ENCODE measurements at regions not wholly inside any gene's neighbourhood (a gene's known extent, or its start where the extent isn't known, plus 50 kb on each side); places are given as distances from the start of the nearest gene placed in this dataset.
"Not testable (repeated sequence)": the region's sequence is repeated elsewhere in the genome, so short reads cannot be mapped to it uniquely, and the experiment has no call there.

DNA sequence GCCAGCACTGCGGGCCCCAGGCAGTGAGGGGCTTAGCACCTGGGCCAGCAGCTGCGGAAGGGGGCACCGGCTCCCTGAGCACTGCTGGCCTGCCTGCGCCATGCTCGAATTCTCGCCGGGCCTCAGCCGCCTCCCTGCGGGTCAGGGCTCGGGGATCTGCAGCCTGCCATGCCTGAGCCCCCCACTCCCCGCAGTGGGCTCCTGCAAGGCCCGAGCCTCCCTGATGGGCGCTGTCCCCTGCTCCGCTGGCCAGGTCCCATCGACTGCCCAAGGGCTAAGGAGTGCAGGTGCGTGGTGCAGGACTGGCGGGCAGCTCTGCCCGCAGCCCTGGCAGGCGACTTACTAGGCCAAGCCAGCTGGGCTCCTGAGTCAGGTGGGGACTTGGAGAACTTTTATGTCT is 133.3 kb upstream of the LMNTD1 start:
- DNase-seq: no peak

DNA sequence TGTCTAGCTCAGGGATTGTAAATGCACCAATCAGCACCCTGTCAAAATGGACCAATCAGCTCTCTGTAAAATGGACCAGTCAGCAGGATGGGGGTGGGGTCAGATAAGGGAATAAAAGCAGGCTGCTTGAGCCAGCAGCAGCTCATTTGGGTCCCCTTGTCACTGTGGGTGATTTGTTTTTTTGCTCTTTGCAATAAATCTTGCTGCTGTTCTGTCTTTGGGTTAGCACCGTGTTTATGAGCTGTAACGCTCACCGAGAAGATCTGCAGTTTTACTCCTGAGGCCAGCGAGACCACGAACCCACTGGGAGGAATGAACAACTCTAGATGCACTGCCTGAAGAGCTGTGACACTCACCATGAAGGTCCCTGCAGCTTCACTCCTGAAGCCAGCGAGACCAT is 134.1 kb upstream of the LMNTD1 start:
- no peak for DNase-seq

DNA sequence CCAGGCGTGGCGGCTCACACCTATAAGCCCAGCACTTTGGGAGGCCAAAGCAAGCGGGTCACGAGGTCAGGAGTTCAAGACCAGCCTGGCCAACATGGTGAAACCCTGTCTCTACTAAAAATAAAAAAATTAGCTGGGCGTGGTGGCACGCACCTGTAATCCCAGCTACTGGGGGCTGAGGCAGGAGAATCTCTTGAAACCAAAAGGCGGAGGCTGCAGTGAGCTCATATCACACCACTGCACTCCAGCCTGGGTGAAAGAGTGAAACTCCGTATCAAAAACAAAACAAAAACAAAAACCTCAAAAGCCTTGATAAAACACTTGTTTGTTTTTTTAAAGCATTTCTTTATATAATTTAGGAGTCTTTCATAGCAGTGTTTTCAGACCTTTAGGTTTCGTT is 135.8 kb upstream of the LMNTD1 start:
- DNase-seq: not testable (repeated sequence)

DNA sequence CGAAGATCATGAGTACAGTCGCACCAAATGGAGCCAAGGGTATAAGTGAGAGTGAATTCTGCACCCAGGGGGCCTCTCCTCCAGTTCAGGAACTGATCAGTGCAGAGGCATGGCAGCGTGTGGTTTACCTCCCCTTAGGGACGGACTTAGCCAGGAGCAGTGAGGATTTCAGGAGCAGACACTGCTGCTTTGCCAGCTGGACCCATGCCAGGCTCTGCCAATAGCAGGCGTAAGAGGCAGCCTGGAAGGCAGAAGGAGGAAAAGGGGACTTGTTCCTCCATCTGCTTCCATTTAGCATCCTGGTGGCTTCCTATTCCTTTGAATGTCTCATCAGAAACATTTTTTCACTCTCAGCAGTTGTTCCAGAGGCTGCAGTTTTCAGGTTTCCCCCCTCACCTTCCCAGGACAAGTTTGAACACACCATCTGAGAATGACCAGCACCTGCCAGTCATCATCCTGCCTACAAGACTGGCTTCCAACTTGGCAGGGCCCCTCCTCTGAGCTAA is 137.0 kb upstream of the LMNTD1 start:
- no peak for DNase-seq

DNA sequence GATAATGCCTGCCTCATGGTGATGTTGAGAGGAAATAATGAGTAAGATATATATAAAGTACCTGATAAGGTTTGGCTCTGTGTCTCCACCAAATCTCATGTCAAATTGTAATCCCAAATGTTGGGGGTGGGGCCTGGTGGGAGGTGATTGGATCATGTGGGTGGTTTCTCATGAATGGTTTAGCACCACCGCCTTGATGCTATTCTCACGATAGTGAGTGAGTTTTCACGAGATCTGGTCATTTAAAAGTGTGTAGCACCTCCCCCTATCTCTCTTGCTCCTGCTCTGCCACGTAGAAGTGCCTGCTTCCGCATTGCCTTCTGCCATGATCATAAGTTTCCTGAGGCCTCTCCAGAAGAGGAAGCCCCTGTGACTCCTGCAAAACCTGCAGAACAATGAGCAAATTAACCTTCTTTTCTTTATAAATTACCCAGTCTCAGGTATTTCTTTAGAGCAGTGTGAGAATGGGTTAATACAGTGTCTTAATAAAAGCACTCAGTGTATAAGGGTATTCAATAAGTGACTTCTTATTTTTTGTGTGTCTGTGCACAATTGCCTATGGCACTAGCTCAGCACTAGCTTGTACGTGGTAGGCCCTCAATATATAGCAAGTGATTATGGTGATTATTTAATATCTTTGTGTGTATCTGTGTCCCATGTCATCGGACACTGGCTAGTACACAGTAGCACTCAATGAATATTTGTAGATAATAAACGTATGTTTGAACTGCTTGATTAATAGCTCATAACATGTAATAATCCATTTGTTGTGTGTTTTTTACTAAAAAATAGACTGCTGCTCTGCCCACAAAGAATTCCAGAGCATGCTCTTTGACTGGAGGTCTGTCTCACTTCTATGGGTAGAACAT is 138.1 kb upstream of the LMNTD1 start:
- no peak for DNase-seq

DNA sequence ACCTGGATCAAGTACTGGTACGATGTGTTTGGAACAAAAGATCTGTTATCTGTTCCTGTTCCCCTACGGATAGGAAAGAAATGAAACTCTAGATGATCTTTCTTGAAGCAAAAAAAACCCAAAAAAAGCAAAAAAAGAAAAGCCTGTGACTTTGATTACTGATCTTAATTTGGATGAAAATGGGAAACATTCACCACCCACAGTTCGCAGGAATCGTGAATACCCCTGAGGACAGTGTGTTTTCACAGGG is 138.7 kb upstream of the LMNTD1 start:
- no peak for DNase-seq

DNA sequence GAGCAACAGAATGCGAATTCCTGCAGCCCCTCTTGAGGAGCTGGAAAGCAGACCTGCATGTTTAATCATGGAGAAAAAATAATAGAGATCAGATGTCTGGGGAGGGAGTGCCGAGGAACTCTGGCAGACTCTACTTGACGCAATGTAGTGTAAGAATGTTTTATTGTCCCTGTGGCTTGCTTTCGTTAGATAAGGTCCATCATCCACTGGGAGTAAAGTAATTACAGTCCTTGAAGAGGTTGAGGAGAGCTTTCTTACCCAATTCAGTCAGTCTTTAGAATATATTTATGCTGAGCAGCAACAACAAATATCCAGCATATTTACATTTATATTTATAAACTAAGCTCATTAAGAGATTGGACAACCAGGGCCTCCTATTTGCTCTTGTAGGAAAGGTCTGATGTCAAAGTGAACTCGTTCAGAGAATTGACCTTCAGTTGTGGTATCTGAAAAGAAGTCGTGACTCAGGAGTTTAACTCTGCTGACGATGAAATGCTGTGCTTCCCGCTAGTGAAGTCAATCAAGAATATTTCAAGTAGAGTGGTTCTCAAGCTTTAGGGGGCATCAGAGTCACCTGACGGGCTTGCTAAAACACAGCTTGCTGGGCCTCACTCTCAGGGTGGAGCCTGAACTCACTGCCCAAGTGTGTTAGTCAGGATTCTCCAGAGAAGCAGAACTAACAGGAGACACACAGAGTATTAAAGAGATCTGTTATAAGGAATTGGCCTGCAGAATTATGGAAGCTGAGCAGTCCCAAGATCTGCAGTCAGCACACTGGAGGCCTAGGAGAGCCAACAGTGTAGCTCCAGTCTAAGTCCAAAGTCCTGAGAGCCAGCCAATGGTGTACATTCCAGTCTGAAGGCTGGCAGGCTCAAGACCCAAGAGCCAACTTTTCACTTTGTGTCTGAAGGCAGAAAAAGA is 139.3 kb upstream of the LMNTD1 start:
- DNase-seq: no peak

DNA sequence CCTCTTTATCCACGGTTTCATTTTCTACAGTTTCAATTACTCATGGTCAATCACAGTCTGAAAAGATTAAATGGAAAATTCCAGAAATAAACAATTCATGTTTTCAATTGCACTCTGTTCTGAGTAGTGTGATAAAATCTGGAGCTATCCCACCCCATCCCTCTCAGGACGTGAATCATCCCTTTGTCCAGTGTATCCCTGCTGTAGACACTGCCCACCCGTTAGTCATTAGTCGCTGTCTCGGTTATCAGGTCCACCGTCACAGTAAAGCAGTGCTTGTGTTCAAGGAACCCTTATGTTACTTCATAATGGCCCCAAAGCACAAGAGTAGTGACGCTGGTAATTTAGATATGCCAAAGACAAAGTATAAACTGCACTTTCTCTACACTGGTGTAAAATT is 141.0 kb upstream of the LMNTD1 start:
- DNase-seq: no peak

DNA sequence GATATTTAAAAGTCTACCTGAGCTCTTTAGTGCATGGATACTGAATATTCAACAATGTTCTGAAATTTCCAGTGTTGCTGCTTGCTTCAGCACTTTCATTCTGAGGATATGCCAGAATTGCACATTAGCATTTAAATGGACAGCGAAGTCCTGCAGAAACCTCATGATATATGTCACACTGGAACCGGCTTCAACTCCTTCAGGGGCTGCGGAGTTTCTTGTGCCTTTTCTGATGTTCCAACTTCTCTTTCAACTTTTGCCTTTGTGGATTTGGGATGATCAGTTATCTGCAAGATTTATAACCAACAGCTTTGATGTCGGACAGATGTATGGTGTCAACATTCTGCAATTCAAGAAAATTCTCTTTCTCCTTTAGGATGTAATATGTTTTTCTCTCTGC is 142.5 kb upstream of the LMNTD1 start:
- no peak for DNase-seq

DNA sequence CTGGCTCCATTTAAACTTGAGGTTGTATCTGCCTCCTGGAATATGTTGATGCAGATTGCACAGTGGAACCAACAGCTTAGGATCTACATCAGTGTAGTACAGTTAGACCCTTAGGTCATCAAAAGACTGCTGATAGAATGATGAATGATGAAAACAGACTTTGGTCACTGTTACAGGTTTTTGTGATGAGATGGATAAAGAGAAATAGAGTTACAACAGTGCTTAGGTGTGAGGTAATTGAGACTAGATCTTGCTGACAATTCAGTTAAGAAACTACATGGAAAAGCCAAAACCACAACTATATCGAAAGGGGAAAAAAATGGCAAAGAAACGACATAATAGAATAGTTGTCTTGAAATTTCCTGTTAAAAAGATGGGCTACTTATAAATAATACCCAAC is 145.7 kb upstream of the LMNTD1 start:
- DNase-seq: no peak

DNA sequence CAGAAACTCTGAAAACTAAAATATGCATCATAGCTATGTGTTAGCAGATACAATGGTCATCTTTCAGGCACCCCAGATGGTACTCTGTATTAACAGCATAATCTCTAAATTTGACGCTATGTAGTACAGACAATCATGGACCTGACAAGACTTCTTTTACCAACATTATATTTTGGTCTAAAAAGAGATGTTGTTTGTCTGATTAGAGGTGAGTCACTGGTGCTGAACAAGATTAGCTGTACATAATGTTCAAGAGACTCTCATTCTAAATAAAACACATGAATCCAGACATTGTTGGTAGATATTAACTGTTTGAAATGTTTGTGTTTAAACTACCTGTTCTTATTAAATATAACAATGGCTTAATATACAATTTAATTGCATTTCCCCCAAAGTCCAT is 146.4 kb upstream of the LMNTD1 start:
- no peak for DNase-seq

DNA sequence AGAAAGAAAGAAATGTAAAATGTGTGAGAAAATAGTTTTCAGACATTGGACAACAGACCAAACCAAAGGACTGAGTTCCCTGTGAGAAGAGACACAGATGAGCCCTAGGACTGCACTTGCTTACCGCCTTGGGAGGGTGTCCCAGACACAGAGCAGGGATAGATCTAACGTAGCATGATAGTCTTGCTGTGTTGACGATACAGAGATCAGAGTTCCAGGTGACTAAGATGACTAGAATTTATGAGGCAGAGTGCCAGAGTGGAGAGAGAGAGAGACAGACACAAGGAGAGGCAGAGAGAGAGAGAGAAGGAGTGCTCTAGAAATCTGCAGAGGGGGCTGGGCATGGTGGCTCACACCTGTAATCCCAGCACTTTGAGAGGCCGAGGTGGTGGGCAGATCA is 148.2 kb upstream of the LMNTD1 start:
- DNase-seq: no peak

DNA sequence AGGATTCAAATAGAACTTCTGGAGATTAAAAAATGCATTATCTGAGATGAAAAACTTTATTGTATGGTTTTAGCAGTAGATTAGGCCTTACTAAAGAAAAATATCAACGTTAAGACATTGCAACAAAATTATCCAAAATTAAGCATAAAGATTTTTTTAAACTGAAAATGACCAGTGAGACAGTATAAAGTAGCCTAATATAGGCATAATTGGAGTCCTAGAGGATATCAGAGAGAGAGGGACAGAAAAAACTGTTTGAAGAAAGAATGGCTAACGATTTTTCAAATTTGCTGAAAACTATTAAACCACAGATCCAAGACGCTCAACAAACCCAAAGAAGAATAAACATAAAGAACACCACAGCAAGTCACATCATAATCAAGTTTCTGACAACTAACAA is 149.5 kb upstream of the LMNTD1 start:
- DNase-seq: no peak

DNA sequence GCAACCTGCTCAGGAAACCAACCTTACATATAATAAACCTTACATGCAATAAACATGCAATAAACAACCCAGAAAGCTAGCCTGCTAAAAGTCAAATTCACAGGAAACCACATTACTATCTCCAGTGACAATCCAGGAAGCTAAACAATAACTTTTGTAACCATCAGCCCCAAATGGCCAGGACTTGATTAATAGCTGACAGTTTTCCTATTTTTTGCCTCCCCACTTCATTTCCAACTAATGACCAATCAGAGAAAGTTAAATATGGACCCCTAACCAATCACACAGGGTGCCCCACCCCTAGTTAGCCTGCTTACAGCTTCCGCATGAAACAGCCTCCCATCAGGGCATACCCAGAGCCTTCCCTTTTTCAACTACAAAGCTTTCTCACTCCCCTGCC is 152.2 kb upstream of the LMNTD1 start:
- no peak for DNase-seq

DNA sequence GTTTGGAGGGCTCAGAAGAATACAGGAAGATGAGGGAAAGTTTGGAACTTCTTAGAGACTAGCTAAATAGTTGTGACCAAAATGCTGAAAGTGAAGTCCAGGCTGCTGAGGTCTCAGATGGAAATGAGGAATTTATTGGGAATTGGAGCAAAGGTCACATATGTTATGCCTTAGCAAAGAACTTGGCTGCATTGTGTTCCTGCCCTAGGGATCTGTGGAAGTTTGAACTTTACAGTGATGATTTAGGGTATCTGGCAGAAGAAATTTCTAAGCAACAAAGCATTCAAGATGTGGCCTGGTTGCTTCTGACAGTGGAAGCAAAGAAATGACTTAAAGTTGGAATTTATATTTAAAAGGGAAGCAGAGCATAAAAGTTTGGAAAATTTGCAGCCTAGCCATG is 153.6 kb upstream of the LMNTD1 start:
- not testable (repeated sequence) for DNase-seq

DNA sequence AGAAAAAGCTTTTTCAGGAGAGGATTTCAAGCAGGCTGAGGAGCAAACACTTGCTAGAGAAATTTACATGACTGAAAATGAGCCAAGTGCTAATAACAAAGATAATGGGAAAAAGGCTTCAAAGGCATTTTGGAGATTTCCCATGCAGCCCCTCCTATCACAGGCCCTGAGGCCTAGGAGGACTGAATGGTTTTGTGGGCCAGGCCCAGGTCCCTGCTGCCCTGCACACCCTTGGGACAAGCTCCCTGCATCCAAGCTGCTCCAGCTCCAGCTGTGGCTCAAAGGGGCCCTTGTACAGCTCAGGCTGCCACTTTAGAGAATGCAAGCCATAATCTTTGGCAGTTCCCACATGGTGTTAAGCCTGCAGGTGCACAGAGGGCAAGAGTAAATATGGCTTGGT is 154.0 kb upstream of the LMNTD1 start:
- no peak for DNase-seq

DNA sequence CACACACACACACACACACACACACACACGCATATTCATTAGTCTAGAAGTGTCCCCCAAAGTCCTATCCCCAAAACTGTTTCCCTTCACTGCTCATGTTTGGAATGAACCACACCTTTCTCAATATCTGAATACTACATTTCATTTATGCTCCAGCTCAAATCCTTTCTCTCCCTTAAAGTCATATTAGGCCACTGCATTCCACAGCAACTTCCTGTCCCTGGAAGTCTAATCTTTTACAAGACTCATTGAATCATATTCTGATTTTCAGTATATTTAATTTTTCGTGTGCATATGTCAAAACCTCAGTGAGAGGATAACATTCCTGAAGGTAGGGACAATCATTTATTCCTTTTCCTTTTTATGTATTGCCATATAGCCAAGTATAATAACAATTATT is 155.6 kb upstream of the LMNTD1 start:
- no peak for DNase-seq

DNA sequence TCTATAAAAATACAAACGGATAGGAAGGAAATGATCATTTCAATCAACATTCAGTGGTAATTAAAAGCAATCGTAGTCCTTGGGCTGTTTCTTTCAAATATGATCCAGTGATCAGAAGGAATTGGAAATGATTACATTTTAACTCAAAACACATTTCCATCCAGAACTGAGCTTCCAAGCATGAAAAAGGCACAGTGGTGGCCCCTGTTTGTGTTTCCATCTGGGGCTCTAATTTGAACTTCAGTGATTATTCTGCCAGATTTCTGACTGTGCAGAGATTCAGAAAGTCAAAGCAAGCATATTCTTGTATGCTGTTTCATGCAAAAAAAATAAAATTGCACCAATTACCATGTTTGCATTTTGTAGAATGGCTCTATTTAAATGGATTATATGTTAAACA is 157.0 kb upstream of the LMNTD1 start:
- DNase-seq: no peak

DNA sequence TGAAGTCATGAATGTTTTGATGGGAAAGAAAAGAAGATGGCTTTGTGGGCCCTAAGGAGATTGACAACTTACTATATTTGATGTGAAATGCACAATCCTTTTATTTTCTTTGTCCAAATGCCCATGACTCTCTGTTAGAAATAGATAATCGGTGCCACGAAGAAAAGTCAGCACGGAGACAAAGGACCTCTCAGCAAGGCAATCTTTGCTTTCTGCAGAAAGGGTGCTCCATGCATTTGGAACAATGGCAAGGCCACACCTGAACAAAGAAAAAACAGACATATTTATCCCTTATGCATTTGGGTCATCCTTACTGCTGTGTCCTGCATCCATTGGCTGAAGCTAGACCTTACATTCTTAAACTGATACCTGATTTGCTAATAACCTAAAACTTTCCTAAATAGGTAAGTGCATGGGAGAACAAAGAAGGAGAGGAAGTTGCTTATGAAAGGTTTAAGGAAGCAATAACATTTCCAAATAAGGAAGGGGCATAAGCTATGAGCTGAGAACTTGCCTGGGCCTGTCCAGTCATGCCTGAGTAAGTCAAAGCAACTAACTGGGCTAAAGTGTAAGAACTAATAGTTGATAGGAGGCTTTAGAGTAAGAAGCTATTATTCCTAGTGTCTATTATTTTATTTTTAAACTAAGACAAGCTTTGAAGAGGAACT is 158.0 kb upstream of the LMNTD1 start:
- DNase-seq: not testable (repeated sequence)

DNA sequence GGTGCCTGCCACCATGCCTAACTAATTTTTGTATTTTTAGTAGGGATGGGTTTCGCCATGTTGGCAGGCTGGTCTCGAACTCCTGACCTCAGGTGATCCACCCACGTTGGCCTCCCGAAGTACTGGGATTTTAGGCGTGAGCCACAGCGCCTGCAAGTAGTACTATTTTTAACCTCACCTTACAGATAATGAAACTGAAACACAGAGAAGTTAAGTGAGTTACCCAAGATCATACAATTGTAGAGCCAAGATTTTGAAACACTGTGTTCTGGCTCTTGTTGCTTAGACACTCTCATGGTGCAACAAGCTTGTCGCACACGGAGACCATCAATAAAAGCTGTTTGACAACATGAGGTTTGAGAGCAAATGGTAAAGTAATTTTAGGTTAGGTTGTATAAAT is 159.1 kb upstream of the LMNTD1 start:
- no peak for DNase-seq

DNA sequence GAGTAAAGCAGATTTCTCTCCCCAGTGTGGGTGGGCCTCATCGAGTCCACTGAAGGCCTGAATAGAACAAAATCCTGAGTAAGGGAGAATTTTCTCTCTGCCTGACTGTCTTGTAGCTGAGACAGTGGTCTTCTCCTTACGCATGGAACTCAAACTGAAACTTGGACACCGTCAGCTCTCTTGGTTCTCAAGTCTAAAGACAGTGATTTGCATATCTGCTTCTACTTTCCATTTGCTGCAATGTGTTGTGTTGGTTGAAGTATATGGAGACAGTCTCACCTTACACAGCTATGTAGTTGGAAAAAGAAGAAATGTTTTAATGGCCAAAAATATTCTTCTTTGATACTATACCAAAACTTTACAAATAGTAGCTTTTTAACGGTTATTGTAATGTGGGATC is 160.2 kb upstream of the LMNTD1 start:
- no peak for DNase-seq

DNA sequence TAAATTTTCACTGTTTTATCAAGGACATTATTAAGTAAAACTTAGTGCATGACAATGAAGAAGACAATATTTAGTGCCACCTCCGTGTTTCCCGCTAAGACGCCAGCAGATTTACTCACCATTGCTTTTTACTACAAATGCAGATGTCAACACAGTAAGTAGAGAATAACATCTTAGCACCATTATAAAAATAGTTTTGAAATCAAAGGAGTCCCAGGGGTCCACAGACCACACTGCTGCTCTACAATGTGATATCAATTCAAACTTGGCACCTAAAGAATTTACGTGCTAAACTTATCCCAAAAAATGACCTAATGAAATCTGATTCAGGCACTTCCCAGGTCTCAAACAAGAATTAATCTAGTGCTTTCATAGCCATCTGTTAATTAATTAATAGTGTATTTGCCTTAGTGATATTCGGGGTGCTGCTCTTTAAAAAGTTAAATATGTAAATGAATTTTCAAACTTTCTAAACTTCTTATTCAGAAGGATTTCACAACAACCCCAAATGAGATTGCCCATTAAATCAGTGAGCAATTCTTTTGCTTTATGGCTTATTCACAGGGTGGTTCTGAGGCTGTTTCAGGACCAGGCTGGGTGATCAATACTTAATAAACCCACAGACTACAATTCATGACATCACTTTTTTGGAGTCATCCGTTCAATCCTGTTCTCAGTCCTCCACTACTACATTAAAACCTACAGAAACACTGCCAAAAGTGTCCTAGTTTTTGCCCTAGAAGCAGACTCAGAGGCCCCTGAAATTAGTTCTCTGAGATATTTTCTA is 161.3 kb upstream of the LMNTD1 start:
- no peak for DNase-seq

DNA sequence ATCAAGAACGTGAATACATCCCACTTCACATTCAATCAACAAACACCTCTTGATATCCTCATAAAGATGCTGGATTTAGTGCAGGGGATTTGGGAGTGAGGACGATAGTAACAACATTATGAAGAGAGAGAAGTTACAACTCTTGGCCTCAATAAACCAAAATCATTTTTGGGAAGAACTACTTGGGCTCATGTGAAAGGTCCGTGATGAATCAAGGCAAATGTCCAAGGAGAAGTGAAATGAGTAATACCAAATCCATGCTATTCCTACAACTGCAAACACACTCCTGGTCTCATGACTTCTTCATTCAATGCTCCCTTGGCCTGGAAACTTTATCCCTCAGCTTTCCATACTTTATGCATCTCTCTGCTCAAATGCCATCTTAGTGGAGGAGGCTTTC is 162.0 kb upstream of the LMNTD1 start:
- DNase-seq: no peak

Data from stimulated activated CD4-positive, alpha-beta T cell treated with anti-CD3 and anti-CD28 coated beads, Interleukin-2, amount 100 ng/mL, for 24 hours (primary cell).